TTC549 (cell line): ENCODE measurements at regions not wholly inside any gene's neighbourhood (a gene's known extent, or its start where the extent isn't known, plus 50 kb on each side); places are given as distances from the start of the nearest gene placed in this dataset.

Experiments used
- FAIRE-seq: peaks from 2 replicates; lab custom pipeline; 2012; peaks lifted over from hg19 to GRCh38; lab: Jason Lieb, UNC

DNA sequence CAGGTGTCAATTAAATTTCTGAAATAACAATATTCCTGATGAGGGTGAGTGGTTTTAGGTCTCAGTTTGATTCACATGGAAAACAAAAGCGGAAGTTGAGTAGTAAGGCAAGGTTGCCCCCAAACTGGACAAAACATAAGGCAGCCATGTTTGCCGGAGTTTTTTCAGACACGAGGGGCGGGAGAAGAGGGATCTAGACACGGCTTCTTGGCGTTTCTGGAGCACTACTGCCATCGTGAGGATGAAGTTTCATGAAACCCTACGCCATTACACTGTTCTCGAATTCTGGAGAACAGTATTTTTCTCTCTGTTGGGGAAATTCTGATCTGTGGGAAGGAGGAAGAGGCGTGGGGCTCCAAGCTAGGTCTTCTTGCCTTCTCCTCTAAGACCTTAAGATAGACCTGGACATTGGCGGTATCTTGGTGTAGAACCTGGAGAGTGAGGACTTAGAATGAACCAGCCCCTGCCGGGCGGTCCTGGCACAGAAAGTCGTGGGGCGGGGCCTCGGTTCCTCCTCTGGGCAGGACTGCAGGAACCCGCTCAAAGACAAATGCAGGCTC lies 160.3 kb downstream of the OR13H1 start:
- peak; percentile 59 for FAIRE-seq

DNA sequence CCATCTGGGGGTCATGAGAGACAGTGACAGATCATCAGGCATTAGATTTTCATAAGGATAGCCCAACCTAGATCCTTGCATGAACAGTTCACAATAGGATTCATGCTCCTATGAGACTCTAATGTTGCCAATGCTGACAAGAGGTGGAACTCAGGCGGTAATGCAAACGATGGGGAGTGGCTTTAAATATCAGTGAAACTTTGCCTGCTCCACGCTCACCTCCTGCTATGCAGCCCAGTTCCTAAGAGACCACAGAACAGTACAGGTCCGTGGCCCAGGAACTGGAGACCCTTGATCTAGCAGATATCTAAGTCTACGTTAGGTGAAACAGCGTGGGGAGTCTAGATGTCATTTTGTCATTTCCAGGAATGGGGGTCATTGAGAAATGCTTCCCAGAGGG lies 165.7 kb downstream of the OR13H1 start:
- FAIRE-seq, result no peak

DNA sequence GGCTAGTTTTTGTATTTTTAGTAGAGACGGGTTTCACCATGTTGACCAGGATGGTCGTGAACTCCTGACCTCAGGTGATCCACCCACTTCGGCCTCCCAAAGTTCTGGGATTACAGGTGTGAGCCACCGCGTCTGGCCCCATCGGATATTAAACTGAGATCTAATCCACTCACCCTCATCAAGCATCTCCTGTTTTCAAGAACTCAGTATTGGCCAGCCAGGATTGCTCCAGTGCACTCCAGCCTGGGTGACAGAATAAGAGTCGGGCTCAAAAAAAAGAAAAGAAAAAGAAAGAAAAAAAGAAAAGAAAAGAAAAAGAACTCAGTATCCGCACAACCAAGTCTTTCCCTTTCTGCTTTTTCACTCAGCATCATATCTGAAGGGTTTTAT lies 167.6 kb downstream of the OR13H1 start:
- FAIRE-seq, result no peak

DNA sequence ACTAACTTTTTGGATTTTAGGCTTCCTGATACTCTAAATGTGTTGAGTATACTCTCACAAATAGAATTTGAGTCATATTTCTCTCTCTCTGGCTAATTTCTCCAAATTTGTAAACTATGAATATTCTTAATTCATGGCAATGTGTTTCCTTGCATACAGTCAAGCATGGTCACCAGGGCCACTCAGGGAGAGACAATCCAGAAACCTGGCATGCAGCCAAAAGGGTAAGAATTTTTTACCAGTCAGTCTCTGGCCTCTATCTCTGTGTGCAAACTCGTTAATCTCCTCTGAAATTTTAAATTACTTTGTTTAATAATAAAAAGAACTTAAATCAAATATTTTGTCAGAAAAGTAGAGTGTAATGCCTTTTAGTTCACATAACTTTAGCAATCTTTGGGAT lies 179.8 kb downstream of the OR13H1 start:
- FAIRE-seq, result no peak

DNA sequence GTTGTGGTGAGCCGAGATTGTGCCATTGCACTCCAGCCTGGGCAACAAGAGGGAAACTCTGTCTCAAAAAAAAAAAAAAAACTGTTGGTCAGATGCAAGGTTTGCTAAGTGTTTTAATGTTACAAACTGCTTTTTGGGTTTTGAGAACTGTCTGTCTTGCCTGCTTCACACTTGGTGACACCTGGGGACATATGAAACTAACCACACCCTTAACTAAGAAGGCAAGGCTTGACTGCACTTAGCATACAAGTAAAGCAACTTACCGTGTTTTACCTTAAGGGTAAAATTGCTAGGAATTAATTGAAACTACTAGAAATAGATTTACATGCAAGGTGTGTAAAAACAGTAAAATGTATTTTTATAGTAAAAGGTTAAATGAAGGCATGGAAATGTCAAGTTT lies 180.4 kb downstream of the OR13H1 start:
- FAIRE-seq, result no peak

DNA sequence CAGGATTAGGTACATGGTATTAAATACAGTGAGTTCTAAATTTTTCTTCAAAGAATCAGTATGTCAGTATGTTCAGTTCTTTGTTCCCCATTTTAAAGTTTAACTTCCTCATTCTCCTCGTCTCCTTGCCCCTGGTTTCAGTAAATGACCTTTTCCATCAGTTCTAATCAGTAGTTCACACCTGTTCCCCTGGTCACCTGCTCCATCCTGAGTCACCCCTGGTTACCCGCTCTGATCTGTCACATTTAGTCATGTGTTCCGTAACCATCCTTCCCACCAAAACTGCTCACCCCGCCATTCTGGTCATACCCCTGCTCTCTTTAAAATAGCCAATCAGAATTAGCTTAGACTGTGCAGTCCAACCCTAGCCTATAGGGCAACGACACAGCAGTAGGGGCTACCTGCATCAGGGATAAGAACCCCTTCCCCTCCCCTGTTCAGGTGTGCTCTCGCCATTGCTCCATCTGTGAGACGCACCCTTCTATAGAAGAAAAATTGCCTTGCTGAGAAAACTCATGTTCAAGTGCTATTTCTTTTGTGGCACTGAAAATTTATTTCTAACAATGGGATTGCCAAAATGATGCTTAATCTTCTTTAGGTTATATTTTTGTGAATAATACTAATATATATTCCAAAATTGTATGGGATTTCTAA lies 181.3 kb downstream of the OR13H1 start:
- no peak for FAIRE-seq

DNA sequence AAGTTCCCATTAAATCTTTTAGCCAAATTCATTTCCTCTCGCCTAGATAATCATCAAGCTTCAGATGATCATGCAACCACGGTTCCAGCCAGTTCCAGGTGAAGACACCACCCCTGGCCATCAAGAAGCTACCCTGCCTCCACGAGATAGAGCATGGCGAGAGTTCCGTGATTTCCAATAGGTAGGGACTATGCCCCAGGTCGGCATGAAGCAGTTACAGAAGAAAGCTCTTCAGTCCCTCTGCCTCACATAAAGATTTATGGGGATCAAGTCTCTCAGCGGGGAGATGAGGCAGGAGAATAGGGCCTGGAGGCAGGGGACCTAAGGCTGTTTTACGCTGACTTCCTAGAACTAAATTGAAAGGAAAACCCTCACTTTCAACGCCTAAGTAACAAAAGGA lies 183.9 kb downstream of the OR13H1 start:
- FAIRE-seq, result no peak

DNA sequence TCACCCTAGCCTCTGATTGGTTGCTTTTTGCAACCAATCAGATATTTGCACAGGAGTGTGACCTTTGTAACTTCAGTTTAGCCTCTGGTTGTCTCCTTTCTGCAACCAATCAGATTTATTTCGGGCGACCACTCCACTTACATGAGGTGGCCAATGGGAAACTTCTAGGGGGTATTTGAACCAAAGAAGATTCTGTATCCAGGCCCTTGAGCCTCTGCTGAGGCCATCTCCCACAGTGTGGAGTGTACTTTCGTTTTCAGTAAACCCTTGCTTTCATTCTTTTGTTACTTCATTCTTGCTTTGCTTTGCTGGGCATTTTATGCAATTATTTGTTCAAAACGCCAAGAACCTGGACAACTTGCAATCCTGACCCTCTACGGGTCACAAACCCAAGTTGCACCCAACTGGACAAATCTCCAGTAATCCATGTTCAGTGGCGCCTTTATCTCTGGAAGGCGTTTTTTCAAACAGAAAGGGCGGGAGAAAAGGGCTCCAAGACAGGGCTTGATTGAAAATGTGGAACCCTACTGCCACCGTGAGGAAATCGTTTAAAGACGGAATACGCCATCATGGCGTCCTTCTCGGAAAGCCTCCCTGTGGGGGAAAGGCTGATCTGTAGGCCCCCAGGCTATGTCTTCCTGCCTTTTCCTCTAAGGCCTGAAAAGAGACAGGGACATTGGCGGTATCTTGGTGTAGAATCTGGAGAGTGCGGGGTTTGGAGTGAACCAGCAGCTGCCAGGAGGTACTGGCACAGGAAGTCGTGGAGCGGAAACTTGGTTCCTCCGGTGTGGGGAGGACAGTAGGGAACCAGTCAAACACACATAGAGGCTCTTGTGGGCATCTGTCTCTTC lies 184.6 kb downstream of the OR13H1 start:
- FAIRE-seq, result no peak

DNA sequence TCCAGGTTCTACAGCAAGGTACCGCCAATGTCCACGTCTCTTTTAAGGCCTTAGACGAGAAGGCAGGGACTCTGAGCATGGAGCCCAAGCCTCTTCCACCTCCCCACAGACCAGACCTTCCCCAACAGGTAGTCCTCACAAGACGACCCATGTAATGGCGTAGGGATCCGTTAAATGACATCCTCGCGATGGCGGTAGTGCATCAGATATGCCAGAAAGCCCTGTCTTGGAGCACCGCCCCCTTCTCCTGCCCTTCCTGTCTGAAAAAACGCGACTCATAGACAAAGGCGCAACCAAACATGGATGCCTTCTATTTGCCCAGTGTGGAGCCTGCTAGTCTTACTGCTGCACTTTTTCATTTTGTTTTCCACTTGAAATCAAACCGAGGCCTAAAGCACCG lies 185.4 kb downstream of the OR13H1 start:
- FAIRE-seq, result no peak

DNA sequence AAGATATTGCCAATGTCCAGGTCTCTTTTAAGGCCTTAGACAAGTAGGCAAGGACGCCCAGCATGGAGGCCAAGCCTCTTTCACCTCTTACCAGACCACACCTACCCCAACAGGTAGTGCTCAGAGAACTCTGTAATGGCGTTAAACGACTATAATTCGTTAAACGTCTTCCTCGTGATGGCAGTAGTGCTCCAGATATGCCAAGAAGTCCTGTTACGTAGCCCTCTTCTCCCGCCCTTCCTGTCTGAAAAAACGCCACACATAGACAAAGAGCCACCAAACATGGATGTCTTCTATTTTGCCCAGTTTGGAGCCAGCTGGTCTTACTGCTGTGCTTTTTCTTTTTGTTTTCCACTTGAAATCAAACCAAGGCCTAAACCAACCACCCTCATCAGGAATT lies 190.7 kb downstream of the OR13H1 start:
- FAIRE-seq, result no peak

DNA sequence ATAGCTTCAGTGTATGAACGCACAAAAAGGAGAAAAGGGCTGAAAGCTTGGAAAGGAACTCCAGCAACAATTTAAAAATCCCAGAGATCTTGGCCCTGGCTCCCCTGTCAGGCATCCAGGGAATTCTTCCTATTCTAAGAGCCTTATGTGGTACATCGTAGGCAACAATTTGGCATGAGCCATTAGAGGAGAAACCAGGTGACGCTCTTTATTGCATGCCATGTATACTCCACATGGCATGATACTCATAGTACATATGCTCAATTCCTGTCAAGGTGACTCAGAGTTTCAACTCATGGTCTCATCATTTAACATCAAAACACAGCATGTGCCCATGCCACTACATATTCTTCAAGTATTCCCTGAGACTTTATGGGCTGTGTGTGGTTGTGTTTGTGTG lies 191.3 kb downstream of the OR13H1 start:
- FAIRE-seq, result no peak

DNA sequence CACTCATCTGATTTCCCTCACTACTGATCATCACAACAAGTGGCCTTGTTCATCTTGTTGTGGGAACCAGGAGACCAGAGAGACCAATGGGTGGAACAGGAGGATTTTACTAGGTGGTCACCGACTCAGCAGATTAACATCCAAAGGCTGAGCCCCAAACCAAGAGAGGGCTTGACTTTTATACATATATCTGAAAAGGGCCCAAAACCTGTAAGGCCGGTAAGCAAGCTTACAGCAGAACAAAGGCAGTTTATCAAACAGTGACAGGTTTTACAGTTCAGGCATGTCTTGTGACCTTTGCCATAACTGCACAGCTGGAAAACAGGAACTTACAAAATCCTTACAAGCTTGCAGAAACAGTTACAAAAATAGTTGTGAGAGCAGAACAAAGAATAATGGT lies 195.9 kb downstream of the OR13H1 start:
- FAIRE-seq, result no peak

DNA sequence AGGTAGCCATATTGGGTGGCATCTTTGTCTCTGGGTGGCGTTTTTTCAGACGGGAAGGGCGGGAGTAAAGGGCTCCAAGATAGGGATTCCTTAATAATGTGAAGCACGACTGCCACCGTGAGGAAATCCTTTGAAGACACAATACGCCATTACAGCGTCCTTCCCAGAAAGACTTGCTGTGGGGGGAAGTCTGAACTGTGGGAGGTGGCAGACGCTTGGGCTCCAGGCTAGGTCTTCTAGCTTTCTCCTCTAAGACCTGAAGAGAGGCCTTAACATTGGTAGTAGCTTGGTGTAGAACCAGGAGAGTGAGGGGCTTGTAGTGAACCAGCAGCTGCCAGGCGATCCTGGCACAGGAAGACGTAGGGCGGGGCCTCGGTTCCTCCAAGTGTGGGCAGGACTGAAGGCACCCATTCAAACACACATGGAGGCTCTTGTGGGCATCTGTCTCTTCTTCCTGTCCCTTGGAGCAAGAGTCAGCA lies 197.3 kb downstream of the OR13H1 start:
- no peak for FAIRE-seq

DNA sequence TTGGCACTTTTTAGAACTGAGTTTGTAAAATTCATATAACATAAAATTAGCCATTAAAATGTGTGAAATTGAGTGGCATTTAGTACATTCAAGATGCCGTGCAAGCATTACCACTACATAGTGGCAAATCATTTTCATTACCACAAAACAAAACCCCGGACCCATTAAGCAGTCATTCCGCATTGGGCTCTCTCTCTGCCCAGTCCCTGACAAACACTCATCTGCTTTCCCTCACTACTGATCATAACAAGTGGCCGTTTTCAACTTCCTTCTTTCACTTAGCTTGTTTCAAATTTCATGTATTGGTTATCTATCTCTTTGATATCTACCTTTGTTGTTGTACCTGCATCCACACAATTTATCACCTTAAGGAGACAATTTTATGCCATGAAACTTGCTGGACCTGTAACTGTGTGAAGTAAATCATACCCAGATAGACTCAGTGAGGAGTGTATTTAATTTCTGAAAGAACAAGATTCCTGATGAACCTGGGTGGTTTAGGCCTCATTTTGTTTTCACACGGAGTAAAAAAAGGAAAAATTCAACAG lies 202.1 kb downstream of the OR13H1 start:
- no peak for FAIRE-seq

DNA sequence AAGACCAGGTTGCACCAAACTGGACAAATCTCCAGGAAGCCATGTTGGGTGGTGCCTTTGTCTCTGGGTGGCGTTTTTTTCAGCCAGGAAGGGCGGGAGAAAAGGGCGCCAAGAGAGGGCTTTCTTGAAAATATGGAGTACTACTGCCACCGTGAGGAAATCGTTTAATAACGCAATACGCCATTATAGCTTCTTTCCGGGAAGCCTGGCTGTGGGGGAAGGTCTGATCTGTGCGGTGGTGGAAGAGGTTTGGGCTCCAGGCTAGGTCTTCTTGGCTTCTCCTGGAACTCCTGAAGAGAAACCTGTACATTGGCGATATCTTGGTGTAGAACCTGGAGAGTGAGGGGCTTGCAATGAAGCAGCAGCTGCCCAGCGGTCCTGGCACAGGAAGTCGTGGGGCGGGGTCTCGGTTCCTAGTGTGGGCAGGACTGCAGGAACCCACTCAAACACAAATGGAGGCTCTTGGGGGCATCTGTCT lies 202.7 kb downstream of the OR13H1 start:
- peak; percentile 79 for FAIRE-seq

DNA sequence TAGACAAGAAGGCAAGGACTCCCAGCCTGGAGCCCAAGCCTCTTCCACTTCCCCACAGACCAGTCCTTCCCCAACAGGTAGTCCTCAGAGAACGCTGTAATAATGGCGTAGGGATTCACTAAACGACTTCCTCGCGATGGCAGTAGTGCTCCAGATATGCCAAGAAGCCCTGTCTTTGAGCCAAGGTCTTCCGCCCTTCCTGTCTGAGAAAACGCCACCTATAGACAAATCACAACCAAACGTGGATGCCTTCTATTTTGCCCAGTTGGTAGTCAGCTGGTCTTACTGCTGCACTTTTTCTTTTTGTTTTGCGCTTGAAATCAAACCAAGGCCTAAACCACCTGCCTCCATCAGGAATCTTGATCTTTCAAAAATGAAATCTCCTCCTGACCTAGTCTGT lies 203.3 kb downstream of the OR13H1 start:
- no peak for FAIRE-seq

DNA sequence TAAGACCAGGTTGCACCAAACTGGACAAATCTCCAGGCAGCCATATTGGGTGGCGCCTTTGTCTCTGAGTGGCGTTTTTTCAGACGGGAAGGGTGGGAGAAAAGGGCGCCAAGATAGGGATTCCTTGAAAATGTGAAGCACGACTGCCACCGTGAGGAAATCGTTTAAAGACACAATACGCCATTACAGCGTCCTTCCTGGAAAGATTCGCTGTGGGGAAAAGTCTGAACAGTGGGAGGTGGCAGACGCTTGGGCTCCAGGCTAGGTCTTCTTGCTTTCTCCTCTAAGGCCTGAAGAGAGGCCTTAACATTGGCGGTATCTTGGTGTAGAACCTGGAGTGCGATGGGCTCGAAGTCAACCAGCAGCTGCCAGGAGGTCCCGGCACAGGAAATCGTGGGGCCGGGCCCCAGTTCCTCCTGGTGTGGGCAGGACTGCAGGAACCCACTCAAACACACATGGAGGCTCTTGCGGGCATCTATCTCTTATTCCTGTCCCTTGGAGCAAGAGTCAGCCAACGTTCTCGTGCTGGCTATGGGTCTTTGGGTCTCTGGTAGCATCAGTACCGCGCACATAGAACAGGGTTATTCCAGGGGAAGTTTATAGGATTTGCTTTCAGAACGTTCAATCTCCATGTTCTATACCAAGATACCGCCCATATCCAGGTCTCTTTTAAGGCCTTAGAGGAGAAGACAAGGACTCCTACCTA lies 208.8 kb downstream of the OR13H1 start:
- peak; percentile 45 for FAIRE-seq

DNA sequence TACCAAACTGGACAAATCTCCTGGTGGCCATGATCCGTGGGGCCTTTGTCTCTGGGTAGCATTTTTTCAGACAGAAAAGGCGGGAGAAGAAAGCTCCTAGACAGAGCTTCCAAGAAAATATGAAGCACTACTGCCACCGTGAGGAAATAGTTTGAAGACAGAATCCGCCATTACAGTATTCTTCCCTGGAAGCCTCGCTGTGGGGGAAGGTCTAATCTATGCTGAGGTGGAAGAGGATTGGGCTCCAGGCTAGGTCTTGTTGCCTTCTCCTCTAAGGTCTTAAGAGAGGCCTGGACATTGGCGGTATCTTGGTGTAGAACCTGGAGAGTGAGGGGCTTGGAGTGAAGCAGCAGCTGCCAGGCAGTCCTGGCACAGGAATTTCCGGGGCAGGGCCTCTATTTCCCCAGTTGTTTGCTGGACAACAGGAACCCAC lies 218.9 kb downstream of the OR13H1 start:
- peak; percentile 87 for FAIRE-seq

DNA sequence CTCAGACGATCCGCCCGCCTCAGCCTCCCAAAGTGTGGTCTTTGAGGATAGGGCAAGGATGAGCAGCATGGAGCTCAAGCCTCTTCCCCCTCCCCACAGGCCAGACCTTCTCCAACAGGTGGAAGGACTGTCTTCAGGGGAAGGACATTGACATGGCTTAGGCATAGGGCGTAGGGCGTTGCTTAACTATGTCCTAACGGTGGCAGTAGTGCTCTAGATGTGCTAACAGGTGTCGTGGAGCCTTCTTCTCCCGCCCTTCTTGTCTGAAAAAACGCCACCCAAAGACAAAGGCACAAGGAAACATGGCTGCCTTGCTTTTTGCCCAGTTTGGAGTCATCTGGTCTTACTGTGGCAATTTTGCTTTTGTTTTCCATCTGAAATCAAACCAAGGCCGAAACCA lies 219.8 kb downstream of the OR13H1 start:
- no peak for FAIRE-seq

DNA sequence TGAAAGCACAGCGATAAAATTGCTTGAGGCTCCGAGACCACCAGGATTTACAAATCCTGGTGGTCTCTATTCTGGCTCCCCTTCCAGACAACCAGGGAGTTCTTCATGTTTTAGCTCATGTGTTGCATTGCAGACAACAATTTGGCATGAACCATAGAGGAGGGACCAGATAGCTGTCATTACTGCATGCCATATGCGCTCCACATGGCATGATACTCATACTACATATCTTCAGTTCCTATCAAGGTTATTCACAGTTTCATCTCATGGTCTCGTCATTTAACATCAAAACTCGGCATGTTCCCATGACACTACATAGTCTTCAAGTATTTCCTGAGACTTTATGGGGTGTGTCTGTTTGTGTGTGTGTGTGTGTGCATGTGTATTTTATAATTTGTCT lies 220.3 kb downstream of the OR13H1 start:
- FAIRE-seq, result no peak

DNA sequence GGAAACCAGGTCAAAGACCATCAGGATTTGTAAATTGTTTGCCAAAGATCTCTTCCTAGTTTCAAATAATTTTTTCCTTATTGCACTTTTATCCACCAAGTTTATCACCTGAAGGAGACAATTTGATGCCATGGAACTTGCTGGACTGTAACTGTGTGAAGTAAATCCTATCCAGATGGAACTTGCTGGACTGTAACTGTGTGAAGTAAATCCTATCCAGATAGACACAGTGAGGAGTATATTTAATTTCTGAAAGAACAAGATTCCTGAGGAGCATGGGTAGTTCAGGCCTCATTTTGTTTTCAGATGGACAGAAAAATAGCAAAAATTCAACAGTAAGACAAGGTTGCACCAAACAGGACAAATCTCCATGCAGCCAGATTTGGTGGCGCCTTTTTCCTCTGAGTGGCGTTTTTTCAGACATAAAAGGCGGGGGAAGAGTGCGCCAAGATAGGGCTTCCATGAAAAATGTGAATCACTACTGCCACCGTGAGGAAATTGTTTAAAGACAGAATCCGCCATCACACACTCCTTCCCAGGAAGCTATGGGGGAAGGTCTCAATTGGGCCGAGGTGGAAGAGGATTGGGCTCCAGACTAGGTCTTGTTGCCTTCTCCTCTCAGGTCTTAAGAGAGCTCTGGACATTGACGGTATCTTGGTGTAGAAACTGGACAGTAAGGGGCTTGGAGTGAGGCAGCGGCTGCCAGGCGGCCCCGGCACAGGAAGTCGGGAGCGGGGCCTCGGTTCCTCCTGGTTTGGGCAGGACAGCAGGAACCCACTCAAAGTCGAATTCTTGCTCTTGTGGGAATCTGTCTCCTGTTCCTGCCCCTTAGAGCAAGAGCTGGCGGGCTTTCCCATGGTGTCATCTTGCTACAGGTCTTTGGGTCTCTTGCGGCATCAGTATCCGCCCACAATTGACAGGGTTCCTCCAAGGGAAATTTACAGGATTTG lies 234.7 kb downstream of the OR13H1 start:
- peak; percentile 68 for FAIRE-seq
